Activated naive CD4-positive, alpha-beta T cell treated with anti-CD3 and anti-CD28 coated beads for 36 hours (primary cell): ENCODE measurements at regions not wholly inside any gene's neighbourhood (a gene's known extent, or its start where the extent isn't known, plus 50 kb on each side); places are given as distances from the start of the nearest gene placed in this dataset.
A peak's percentile ranks its signal among the peaks of the same experiment; 100 is the strongest.
"Not testable (repeated sequence)": the region's sequence is repeated elsewhere in the genome, so short reads cannot be mapped to it uniquely, and the experiment has no call there.

Experiments used
- CTCF ChIA-PET: fragments of 350-600 bp; sonication (Branson Sonifier 250); formaldehyde crosslinking; loops from one replicate; lab custom pipeline; 2021; ENCODE audit warnings: antibody characterized with exemption; lab: Charles Lee
- DNase-seq: peaks from one replicate; pipeline ENCODE4 v3.0.0-alpha.2; 2020
- H3K27ac Mint-ChIP-seq: one replicate; pipeline ENCODE4 v1.8.0; 2021; ENCODE audit warnings: mild to moderate bottlenecking, mixed read lengths
- H3K27me3 Mint-ChIP-seq: one replicate; pipeline ENCODE4 v1.8.0; 2021; ENCODE audit warnings: low read depth, mixed read lengths
- H3K36me3 Mint-ChIP-seq: one replicate; pipeline ENCODE4 v1.8.0; 2021; ENCODE audit warnings: low read depth, mixed read lengths
- H3K4me1 Mint-ChIP-seq: one replicate; pipeline ENCODE4 v1.8.0; 2021; ENCODE audit warnings: low read depth, mixed read lengths
- H3K4me3 Mint-ChIP-seq: one replicate; pipeline ENCODE4 v1.8.0; 2021; ENCODE audit warnings: mild to moderate bottlenecking, moderate library complexity, mixed read lengths
- H3K9me3 Mint-ChIP-seq: one replicate; pipeline ENCODE4 v1.8.0; 2021; ENCODE audit warnings: mixed read lengths
- intact Hi-C: fragments of 100-400 bp; cut with micrococcal nuclease; formaldehyde crosslinking; loops from one replicate; pipeline ENCODE4 v1.15.1; 2023

DNA sequence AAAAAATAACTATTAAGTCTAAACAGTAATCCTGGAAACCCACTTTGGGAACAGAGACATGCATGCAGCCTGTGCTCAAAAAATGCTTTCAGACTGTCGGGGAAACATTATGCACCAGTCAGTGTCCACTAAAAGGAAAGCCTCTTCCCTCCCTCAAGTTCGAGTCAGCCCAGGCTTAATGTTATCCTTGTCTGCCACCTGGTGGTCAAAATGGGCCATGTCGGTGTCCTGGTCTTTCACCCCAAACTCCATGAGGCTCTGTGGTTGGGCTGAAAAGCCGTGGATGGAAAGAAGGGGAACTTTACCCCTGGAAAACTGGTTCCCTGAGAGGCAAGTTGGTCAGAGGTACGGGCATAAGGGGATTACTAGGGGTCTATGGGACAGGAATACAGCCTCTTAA is 88.4 kb upstream of the ZNF492 start:
- Mint-ChIP-seq H3K9me3 (peaks cover 45% of the 10 kb centered on the region), H3K4me1 (no peaks in the 10 kb centered on the region), H3K27ac (no peak overlapping the region), H3K4me3 (no peak overlapping the region), H3K36me3 (peaks cover 4% of the 10 kb centered on the region), H3K27me3 (peaks cover 4% of the 10 kb centered on the region)
- peak; percentile 59 for DNase-seq
- intact Hi-C loops: loop anchor here (10.0 kb wide), 1 partner anchor 1341 kb away; no protein-coding TSS in a partner anchor
- CTCF ChIA-PET: interaction anchor here (0.7 to 0.8 kb wide), 2 partner anchors 10 to 819 kb away, joined by 3 to 4 read pairs; no protein-coding TSS in a partner anchor

DNA sequence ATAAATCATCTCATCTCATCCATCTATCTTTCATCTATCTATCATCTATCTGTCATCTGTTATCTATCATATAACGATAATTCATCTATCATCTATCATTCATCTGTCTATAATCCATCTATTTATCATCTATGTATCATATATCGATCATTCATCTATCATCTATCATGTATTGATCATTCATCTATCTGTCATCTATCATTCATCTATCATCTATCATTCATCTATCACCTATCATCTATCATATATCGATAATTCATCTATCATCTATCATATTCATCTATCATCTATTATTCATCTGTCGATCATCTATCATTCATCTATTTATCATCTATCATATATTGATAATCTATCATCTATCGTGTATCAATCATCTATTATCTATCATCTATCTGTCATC is 100.4 kb upstream of the ZNF492 start:
- DNase-seq: no peak
- Mint-ChIP-seq H3K27ac (no peak overlapping the region), H3K36me3 (peaks cover 8% of the 10 kb centered on the region), H3K27me3 (peaks cover 17% of the 10 kb centered on the region), H3K9me3 (peaks cover 36% of the 10 kb centered on the region), H3K4me1 (no peaks in the 10 kb centered on the region), H3K4me3 (no peak overlapping the region)
- intact Hi-C loops: no loop called here
- CTCF ChIA-PET: no interaction called here

DNA sequence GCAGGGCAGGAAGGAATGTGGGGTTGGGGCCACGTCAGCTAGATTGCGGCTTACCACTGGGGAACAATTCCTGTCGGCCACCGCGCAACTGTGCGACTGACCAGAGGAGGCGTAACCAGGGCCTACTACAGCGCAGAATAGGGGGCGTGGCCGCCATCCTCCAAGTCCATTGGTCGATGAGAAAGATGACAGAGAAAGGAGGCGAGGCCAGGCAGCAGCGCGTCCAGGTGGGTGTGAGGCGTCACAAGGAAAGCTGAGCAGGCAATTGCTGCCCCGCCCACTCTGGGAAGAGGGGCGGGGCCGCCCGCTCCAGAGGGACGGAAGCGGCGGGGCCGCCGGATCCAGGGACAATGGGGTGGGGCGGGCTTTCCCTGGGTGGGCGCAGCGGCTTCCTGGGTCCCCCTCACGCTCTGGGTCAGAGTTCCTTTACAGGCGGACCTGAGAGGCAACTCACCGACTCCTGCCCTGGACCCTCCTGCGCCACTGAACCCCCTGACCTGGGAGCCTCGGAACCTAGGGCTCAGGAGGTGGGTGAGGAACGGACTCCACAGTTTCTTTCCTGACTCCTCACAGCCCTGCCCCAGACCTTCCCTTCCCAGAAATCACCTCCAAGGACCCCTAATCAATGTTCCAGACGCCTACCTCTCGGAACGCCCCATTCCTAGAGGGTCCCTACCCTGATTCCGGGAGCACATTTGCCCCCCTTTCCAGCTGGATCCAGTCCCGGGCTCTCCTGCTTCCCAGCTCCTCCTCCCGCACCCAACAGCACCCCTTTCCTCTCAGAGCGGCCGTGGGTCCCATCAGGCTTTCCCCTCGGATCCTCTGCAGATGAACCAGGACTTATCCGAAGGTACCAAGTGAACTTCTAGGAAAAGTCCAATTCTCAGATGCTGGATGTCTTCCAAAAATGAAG is 101.5 kb upstream of the ZNF492 start:
- CTCF ChIA-PET: no interaction called here
- Mint-ChIP-seq H3K4me1 (no peaks in the 10 kb centered on the region), H3K27me3 (peaks cover 17% of the 10 kb centered on the region), H3K36me3 (peaks cover 8% of the 10 kb centered on the region), H3K4me3 (no peak overlapping the region), H3K9me3 (peaks cover 40% of the 10 kb centered on the region), H3K27ac (no peak overlapping the region)
- no peak for DNase-seq
- intact Hi-C loops: no loop called here

DNA sequence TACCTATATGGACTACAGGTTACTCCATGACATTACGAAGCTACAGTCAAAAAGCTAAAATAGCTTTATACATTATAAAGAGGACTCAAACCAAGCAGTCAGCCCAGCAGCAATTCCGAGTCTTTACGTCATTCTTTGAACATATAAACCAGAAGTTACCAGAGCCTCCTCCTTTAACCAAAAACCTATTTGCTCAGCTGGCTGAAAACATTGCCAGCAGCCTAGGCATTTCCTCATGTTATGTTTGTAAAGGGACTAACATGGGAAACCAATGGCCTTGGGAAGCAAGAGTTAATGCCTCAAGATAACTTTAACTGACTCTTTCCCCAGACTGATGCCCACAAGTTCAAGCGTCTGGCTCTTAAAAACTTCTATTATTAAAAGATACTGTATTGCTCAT is 104.1 kb upstream of the ZNF492 start:
- peaks cover 45% of the 10 kb centered on the region for H3K9me3 Mint-ChIP-seq
- H3K4me1 Mint-ChIP-seq: no peaks in the 10 kb centered on the region
- no peak overlapping the region for H3K27ac Mint-ChIP-seq
- CTCF ChIA-PET: no interaction called here
- H3K4me3 Mint-ChIP-seq: no peak overlapping the region
- peaks cover 17% of the 10 kb centered on the region for H3K27me3 Mint-ChIP-seq
- peaks cover 8% of the 10 kb centered on the region for H3K36me3 Mint-ChIP-seq
- intact Hi-C loops: no loop called here
- DNase-seq: no peak

DNA sequence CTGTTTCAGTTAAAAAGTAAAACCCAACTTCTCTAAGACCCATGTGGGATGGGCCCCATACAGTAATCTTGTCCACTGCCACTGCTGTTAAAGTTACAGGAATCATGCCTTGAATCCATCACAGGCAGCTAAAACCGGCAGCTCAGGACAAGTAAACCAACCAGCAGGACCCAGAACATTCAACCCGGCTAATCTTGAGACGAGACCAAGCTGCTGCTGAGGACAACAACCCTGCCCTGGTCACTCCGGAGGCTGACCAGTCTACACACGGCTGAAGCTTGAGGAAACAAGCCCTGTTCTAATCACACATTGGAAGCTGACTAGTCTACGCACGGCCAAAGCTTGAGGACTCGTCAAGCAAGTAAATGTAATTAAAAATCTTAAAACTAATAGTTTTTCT is 105.2 kb upstream of the ZNF492 start:
- peaks cover 8% of the 10 kb centered on the region for H3K36me3 Mint-ChIP-seq
- no peak overlapping the region for H3K4me3 Mint-ChIP-seq
- DNase-seq: no peak
- intact Hi-C loops: no loop called here
- no peak overlapping the region for H3K27ac Mint-ChIP-seq
- H3K4me1 Mint-ChIP-seq: no peaks in the 10 kb centered on the region
- CTCF ChIA-PET: no interaction called here
- peaks cover 17% of the 10 kb centered on the region for H3K27me3 Mint-ChIP-seq
- H3K9me3 Mint-ChIP-seq: peaks cover 46% of the 10 kb centered on the region

DNA sequence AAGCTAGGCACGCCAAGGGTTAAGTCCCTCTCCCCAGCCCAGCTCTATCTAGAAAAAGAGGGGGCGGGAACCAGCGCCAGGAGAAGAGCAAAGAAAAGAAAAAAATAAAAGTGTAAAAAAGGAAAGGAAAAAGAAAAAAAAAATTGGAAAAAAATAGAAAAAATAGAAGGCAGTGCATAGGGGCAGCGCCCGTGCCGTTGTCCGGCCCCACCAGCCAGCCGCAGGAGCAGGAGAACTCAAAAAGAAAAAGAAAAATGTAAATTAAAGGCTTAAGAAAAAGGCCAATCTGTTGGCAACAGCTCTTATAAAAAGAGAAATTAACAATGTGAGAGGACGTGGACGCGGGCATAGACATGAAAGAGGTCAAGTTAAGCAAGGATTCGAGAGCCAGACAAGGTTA is 105.4 kb upstream of the ZNF98 start:
- no peaks in the 10 kb centered on the region for H3K36me3 Mint-ChIP-seq
- no peak for DNase-seq
- no peaks in the 10 kb centered on the region for H3K4me1 Mint-ChIP-seq
- CTCF ChIA-PET: no interaction called here
- intact Hi-C loops: no loop called here
- H3K27ac Mint-ChIP-seq: no peak overlapping the region
- no peak overlapping the region for H3K4me3 Mint-ChIP-seq
- peaks cover 9% of the 10 kb centered on the region for H3K27me3 Mint-ChIP-seq
- H3K9me3 Mint-ChIP-seq: peaks cover 41% of the 10 kb centered on the region

DNA sequence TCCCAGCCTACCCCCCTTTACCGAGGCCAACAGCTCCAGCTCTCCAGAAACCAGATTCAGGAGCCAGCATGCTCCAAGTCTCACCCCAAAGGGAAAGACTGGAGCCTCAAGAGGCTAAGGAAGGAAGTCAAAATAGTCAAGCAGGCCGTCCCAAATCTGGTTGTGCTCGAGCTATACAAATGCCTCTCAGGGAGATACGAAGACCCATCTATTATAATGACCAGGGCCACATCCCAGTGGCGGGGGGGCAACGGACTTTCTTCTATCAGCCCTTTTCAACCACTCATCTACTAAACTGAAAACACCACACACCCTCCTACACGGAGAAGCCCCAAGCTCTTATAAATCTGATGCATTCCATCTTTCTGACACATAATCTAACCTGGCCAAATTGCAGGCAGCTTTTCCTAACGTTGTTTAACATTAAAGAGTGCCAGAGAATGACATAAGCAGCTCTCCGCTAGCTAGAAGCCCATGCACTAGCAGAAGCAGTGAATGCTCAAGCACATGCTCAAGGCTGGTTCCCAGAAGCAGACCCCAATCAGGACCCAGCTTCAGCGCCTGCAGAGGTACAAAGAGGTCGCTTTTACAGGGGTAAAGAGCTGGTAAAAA is 104.6 kb upstream of the ZNF98 start:
- Mint-ChIP-seq H3K9me3 (peaks cover 39% of the 10 kb centered on the region), H3K4me3 (no peak overlapping the region), H3K4me1 (no peaks in the 10 kb centered on the region), H3K36me3 (no peaks in the 10 kb centered on the region), H3K27me3 (peaks cover 3% of the 10 kb centered on the region), H3K27ac (no peak overlapping the region)
- no peak for DNase-seq
- CTCF ChIA-PET: no interaction called here
- intact Hi-C loops: no loop called here

DNA sequence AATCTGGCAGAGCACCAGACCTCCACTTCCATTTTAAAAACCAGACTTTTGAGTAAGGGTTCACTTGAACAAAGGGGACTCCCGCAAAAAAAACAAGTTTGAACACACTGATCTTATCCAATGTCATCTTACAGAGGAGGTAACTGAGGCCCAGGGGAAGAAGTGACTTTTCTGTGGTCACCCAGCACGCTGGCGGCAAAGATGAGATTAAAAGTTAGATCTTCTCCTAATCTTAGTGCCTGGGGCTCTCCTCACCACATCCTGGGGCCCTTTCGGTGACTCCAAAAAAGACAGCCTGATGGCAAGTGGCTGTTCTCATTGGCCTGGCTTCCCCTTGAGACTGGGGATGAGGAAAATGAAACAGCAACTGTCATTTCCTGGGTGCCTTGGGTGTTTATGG is 101.8 kb upstream of the ZNF98 start:
- peaks cover 45% of the 10 kb centered on the region for H3K9me3 Mint-ChIP-seq
- H3K27me3 Mint-ChIP-seq: peaks cover 2% of the 10 kb centered on the region
- no peak overlapping the region for H3K4me3 Mint-ChIP-seq
- CTCF ChIA-PET: no interaction called here
- H3K27ac Mint-ChIP-seq: no peak overlapping the region
- H3K4me1 Mint-ChIP-seq: no peaks in the 10 kb centered on the region
- intact Hi-C loops: no loop called here
- H3K36me3 Mint-ChIP-seq: peaks cover 1% of the 10 kb centered on the region
- no peak for DNase-seq

DNA sequence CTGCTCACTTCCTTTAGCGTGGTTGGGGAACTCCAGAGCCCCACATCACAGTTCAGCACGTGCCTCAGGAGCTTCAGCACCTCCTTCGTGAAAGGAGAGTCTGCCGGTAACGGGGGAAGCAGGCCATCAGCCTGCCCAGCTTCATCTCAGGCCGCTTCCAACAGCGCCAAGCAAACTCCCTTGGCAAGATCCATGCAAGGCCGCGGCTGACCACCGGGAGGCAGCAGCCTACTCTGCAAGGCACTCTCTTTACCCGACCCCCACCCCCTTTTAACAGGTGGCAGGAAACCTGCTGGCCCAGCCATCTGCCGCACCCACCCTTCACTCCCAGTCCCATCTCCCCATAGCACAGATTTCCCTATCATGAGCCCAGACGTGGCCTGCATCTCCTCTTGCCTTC is 97.4 kb upstream of the ZNF98 start:
- H3K4me1 Mint-ChIP-seq, H3K36me3 Mint-ChIP-seq, H3K27ac Mint-ChIP-seq, intact Hi-C loops, DNase-seq, H3K4me3 Mint-ChIP-seq, CTCF ChIA-PET, H3K27me3 Mint-ChIP-seq: not testable (repeated sequence)
- H3K9me3 Mint-ChIP-seq: peaks cover 43% of the 10 kb centered on the region

DNA sequence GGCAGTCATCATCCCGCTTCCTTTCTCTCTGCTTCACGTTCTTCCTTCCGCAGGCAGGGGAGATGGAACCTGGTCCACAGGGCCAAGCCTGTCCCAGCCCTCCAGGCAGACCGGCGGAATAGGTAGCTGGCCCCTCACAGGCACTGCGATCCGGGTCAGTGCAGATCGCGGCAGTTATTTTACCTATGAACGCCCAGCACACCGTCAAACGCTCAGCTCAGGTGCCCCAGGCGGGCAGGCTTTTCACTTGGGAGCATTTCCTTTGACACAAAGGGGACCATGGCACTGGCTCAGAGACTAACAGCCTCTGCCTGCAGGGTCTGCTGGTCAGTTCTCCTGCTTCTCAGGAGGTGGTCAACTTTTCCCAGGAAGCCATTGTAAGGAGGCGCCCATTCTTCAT is 97.0 kb upstream of the ZNF98 start:
- Mint-ChIP-seq H3K36me3 (peaks cover 3% of the 10 kb centered on the region), H3K4me3 (no peak overlapping the region), H3K27ac (no peak overlapping the region)

DNA sequence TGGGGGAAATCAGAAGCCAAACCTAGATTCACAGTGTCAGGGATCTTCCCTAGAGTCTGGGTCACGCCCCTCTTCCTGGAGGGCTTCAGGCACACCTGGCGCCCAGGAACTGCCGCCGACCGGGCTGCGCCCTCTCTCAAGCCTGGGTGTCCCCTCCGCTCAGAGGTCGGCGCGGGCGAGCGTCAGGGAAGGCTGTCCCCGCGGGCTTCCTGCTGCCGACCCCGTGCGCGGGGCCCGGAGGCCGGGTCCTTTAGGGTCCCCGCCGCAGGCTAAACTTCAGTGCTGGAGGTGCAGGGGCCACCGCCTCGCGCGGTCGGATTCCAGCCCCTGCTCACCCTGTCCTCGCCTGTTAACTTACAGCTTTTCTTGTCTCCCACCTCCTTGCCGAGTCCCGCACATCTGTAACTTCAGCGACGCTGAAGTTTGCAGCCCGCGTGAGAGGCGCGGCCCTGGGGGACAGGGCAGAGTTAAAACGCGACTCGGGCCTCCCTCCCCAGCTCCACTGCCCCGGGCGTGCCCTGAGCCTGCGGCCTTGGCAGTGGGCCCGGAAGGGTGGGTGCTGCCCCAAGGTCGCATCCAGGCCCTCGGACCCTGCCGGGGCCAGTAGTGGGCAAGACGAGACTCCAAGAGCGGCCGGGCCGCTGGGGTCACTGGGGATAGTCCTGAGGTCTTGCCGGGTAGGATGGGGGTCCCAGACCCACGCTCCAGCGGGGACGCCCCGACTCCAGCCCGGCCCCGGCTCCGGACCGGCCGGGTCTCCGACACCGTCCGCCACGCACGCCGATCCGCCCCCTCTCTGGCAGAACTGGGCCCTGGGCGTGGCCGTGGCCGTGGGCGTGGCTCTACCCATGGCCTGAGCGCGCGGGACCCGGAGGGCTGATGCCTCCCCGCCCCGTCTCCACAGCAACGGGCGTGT is 95.6 kb upstream of the ZNF98 start:
- no peak overlapping the region for H3K27ac Mint-ChIP-seq
- CTCF ChIA-PET: no interaction called here

More for the DNA sequence above, 97.0 kb upstream of the ZNF98 start:
- Mint-ChIP-seq H3K9me3 (peaks cover 41% of the 10 kb centered on the region), H3K27me3 (peaks cover 2% of the 10 kb centered on the region), H3K4me1 (no peaks in the 10 kb centered on the region)
- DNase-seq: no peak
- intact Hi-C loops: no loop called here
- CTCF ChIA-PET: no interaction called here

DNA sequence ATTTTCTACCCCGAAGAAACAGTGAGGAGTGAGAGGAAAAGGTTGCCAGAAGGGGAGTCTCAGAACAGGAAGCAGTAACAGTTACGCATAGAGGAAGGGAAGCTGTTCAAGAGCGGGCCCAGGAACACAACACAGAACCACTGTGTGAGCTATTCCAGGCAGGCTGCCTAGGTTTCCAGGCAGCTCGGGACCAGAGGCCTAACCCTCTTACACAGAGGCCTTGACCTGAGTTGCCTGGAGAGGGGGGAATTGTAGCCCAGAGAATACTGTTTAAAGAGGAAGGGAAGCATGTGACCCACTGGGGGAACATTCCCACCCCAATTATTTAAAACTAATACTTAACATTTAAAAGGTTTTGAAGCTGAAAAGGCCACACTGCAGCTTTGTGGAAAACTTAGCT is 93.3 kb upstream of the ZNF98 start:
- no peak for DNase-seq
- peaks cover 42% of the 10 kb centered on the region for H3K9me3 Mint-ChIP-seq
- H3K36me3 Mint-ChIP-seq: peaks cover 3% of the 10 kb centered on the region
- peaks cover 2% of the 10 kb centered on the region for H3K27me3 Mint-ChIP-seq
- H3K27ac Mint-ChIP-seq: no peak overlapping the region
- CTCF ChIA-PET: no interaction called here
- intact Hi-C loops: no loop called here
- H3K4me1 Mint-ChIP-seq: no peaks in the 10 kb centered on the region
- no peak overlapping the region for H3K4me3 Mint-ChIP-seq

More for the DNA sequence above, 95.6 kb upstream of the ZNF98 start:
- peaks cover 3% of the 10 kb centered on the region for H3K36me3 Mint-ChIP-seq
- H3K4me1 Mint-ChIP-seq: no peaks in the 10 kb centered on the region
- H3K4me3 Mint-ChIP-seq: no peak overlapping the region
- intact Hi-C loops: no loop called here
- peaks cover 40% of the 10 kb centered on the region for H3K9me3 Mint-ChIP-seq
- peaks cover 2% of the 10 kb centered on the region for H3K27me3 Mint-ChIP-seq
- DNase-seq: no peak
